Endothelial cell of umbilical vein (primary cell): ENCODE measurements at regions not wholly inside any gene's neighbourhood (a gene's known extent, or its start where the extent isn't known, plus 50 kb on each side); places are given as distances from the start of the nearest gene placed in this dataset.

Source experiments
- BruUV-seq: library from RNA; stranded (reverse); fragments of 400-500 nt; replicated peaks from 2 replicates; lab custom pipeline; 2021; lab: Mats Ljungman, UMichigan
- CTCF ChIA-PET: fragments of 300-600, 350-600 bp; sonication (Branson Sonifier 250); formaldehyde crosslinking; loops from one replicate; lab custom pipeline; 2021; ENCODE audit warnings: antibody characterized with exemption, inconsistent platforms; lab: Charles Lee
- POLR2A ChIA-PET: fragments of 300-600, 350-600 bp; sonication (Branson Sonifier 250); formaldehyde crosslinking; loops from one replicate; lab custom pipeline; 2021; ENCODE audit warnings: antibody characterized with exemption, inconsistent platforms; lab: Charles Lee
- DNase-seq: peaks from one replicate; pipeline ENCODE4 v3.0.0-alpha.2; 2011; ENCODE audit warnings: low read depth, low spot score
- FAIRE-seq: peaks from 2 replicates; lab custom pipeline; 2011; peaks lifted over from hg19 to GRCh38; lab: Jason Lieb, UNC
- H2AFZ ChIP-seq: 2 replicates; pipeline ENCODE4 v1.6.0; 2012; ENCODE audit warnings: low read depth, low read length, control low read depth, inconsistent platforms
- H3K27ac ChIP-seq: 2 replicates; pipeline ENCODE4 v1.5.1; 2011; ENCODE audit warnings: low read depth, mild to moderate bottlenecking, control low read depth, low read length, moderate library complexity; ENCODE audit not compliant: insufficient read depth
- H3K27me3 ChIP-seq, 2 experiments: 2 replicates each; pipeline versions ENCODE4 v1.6.0 to v1.6.1; 2011; ENCODE audit warnings: low read length in 2 of 2, mixed read lengths in 1 of 2; ENCODE audit not compliant: control insufficient read depth in 2 of 2, insufficient read depth in 2 of 2
- H3K36me3 ChIP-seq, 2 experiments: 2 replicates in 1 of 2; 3 replicates in 1 of 2; pipeline ENCODE4 v1.5.1; 2011; ENCODE audit warnings: low read length in 2 of 2, mild to moderate bottlenecking in 1 of 2, moderate library complexity in 1 of 2; ENCODE audit not compliant: control insufficient read depth in 2 of 2, insufficient read depth in 2 of 2; ENCODE audit errors: extremely low read depth in 1 of 2
- H3K4me1 ChIP-seq: 3 replicates; pipeline ENCODE4 v1.5.1; 2011; ENCODE audit warnings: mild to moderate bottlenecking, low read length; ENCODE audit not compliant: control insufficient read depth, insufficient read depth; ENCODE audit errors: extremely low read depth
- H3K4me2 ChIP-seq: 2 replicates; pipeline ENCODE4 v1.6.1; 2011; ENCODE audit warnings: low read length, control low read depth, mixed read lengths; ENCODE audit not compliant: insufficient read depth
- H3K4me3 ChIP-seq, 3 experiments: fragments of 200-600 bp in 1 of 3; sonication (generic), shearing (Covaris generic) in 1 of 3; replicated peaks in 1 of 3; 2 replicates each; pipeline ENCODE4 v1.5.1; 2011 to 2016; ENCODE audit warnings: control low read depth in 3 of 3, low read length in 3 of 3, mild to moderate bottlenecking in 2 of 3, inconsistent platforms in 1 of 3, low read depth in 1 of 3, moderate library complexity in 1 of 3; ENCODE audit not compliant: insufficient read depth in 1 of 3
- H3K79me2 ChIP-seq: 2 replicates; pipeline ENCODE4 v1.6.0; 2012; ENCODE audit warnings: low read length, inconsistent platforms; ENCODE audit not compliant: control insufficient read depth, insufficient read depth
- H3K9ac ChIP-seq: replicated peaks from 2 replicates; pipeline ENCODE3; 2011; ENCODE audit warnings: low read length, control low read depth; ENCODE audit not compliant: insufficient read depth; ENCODE audit errors: extremely low read depth
- H3K9me1 ChIP-seq: replicated peaks from 3 replicates; pipeline ENCODE4 v1.6.0; 2011; ENCODE audit warnings: mild to moderate bottlenecking, low read length; ENCODE audit not compliant: control insufficient read depth, insufficient read depth; ENCODE audit errors: extremely low read depth
- H3K9me3 ChIP-seq: replicated peaks from 2 replicates; pipeline ENCODE4 v1.5.1; 2012; ENCODE audit warnings: low read length, inconsistent platforms; ENCODE audit not compliant: control insufficient read depth, insufficient read depth
- H4K20me1 ChIP-seq: replicated peaks from 2 replicates; pipeline ENCODE3; 2011; ENCODE audit warnings: mild to moderate bottlenecking, low read length; ENCODE audit not compliant: control insufficient read depth, insufficient read depth; ENCODE audit errors: extremely low read depth
- EZH2 ChIP-seq: IDR thresholded peaks from 2 replicates; pipeline ENCODE4 v1.6.1; 2012; ENCODE audit warnings: borderline replicate concordance, low read depth, mild to moderate bottlenecking, moderate library complexity, low read length, inconsistent platforms; ENCODE audit not compliant: severe bottlenecking
- FOS ChIP-seq: IDR thresholded peaks from 2 replicates; pipeline ENCODE4 v1.6.1; 2011; ENCODE audit warnings: mild to moderate bottlenecking, low read length, moderate library complexity, borderline replicate concordance; ENCODE audit not compliant: insufficient read depth
- GATA2 ChIP-seq: IDR thresholded peaks from 2 replicates; pipeline ENCODE4 v1.7.0; 2011; ENCODE audit warnings: low read depth, mild to moderate bottlenecking, moderate library complexity, mixed read lengths, low read length; ENCODE audit not compliant: insufficient read length, insufficient read depth
- MYC ChIP-seq: IDR thresholded peaks from one replicate; pipeline ENCODE4 v1.6.1; 2011; ENCODE audit warnings: mild to moderate bottlenecking, low read depth, low read length
- POLR2AphosphoS5 ChIP-seq: IDR thresholded peaks from 2 replicates; pipeline ENCODE4 v1.6.1; 2012; ENCODE audit warnings: low read depth, mild to moderate bottlenecking, control low read depth, low read length, moderate library complexity; ENCODE audit not compliant: insufficient read depth
- dilution Hi-C: fragments of 300-500 bp; cut with MboI; formaldehyde crosslinking; loops from one replicate; pipeline ENCODE4 v1.15.0; 2019; ENCODE audit warnings: low sequenced_read_pairs; ENCODE audit not compliant: extremely low pct_ligation_motif_present
- intact Hi-C: fragments of 100-400 bp; cut with micrococcal nuclease; formaldehyde crosslinking; loops from one replicate; pipeline ENCODE4 v1.10.0; 2022
- TF ChIP-seq, protein P1 (sequence below): IDR thresholded peaks from 2 replicates; pipeline ENCODE4 v1.6.1; 2011; ENCODE audit not compliant: insufficient read depth, insufficient read length

DNA sequence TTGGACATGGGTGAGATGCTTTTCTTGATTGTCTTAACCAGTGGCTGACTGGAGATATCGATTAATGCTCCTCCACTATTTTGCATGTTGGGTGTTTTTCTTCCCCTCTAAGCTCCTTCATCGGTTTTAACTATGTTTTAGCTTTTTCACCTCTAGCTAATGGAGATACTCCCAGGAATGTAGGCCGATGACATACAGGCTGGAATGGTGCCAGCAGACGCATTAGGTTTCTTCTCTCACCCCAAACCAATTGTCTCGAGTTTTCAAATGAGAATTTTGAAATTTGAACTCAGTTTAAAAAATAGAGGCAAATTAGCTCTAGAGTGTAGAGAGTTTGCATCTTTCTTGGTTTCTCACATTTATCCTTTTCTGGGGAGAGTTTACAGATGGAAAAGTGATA lies 247.6 kb downstream of the RPRM start:
- H4K20me1 ChIP-seq, result no peaks in the 10 kb centered on the region
- no TSS peak for BruUV-seq
- no peaks in the 10 kb centered on the region for H3K79me2 ChIP-seq
- H3K4me3 ChIP-seq, result no peak overlapping the region
- ChIA-PET POLR2A (no interaction called here), CTCF (no interaction called here)
- no peak overlapping the region for H3K4me2 ChIP-seq
- DNase-seq (no peak), FAIRE-seq (no peak)
- no peaks in the 10 kb centered on the region for H3K36me3 ChIP-seq
- H3K9me1 ChIP-seq, result no peaks in the 10 kb centered on the region
- no peaks in the 10 kb centered on the region for H3K9me3 ChIP-seq
- dilution Hi-C loops (no loop called here), intact Hi-C loops (no loop called here)
- no peak overlapping the region for H3K27ac ChIP-seq
- no peaks in the 10 kb centered on the region for H3K27me3 ChIP-seq
- no peak overlapping the region for H3K9ac ChIP-seq
- no peaks in the 10 kb centered on the region for H3K4me1 ChIP-seq
- H2AFZ ChIP-seq, result no peak overlapping the region
- no peak for TF ChIP-seq GATA2
- no peak for TF ChIP-seq EZH2

DNA sequence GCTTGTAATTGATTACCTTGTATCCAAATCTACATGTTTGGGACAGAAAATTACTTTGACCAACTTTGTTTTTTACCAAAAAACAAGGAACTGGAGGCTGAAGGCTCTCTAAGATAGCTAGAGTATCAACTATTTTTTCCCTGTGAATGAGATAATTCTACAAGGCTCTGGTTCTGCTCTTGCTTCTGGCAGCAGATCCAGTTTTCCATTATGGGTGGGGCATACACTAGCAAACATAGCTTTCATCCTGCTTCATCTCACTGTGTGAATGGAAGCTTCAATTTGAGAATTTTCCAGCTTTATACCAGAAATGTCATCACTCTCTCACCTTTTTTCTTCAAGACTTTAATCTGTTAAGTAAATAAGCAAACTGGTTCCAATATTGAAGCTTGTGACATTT lies 249.7 kb downstream of the RPRM start:
- intact Hi-C loops (no loop called here), dilution Hi-C loops (no loop called here)
- H3K4me3 ChIP-seq, result no peak overlapping the region
- H3K9me3 ChIP-seq, result no peaks in the 10 kb centered on the region
- H3K79me2 ChIP-seq, result no peaks in the 10 kb centered on the region
- no peak for DNase-seq
- H4K20me1 ChIP-seq, result no peaks in the 10 kb centered on the region
- no peak overlapping the region for H3K4me2 ChIP-seq
- CTCF ChIA-PET, result no interaction called here
- H3K9ac ChIP-seq, result no peak overlapping the region
- no TSS peak for BruUV-seq
- no peak for FAIRE-seq
- H3K9me1 ChIP-seq, result no peaks in the 10 kb centered on the region
- no peak for TF ChIP-seq GATA2
- TF ChIP-seq, protein P1, sequence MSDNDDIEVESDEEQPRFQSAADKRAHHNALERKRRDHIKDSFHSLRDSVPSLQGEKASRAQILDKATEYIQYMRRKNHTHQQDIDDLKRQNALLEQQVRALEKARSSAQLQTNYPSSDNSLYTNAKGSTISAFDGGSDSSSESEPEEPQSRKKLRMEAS, result no peak
- no peak for TF ChIP-seq EZH2
- TF ChIP-seq POLR2AphosphoS5, result no peak
- no peak for TF ChIP-seq MYC
- TF ChIP-seq FOS, result no peak
- no peaks in the 10 kb centered on the region for H3K36me3 ChIP-seq
- no peak overlapping the region for H2AFZ ChIP-seq
- no peaks in the 10 kb centered on the region for H3K4me1 ChIP-seq
- H3K27ac ChIP-seq, result no peak overlapping the region
- H3K27me3 ChIP-seq, result no peaks in the 10 kb centered on the region
- POLR2A ChIA-PET, result no interaction called here
